Femur (tissue), 1 donor: ENCODE measurements at regions not wholly inside any gene's neighbourhood (a gene's known extent, or its start where the extent isn't known, plus 50 kb on each side); places are given as distances from the start of the nearest gene placed in this dataset.

ENCODE experiments used
- DNase-seq: peaks from one replicate; pipeline ENCODE4 v3.0.0-alpha.2; 2017

- DNase-seq: no peak
Measured at GRCh38 chr2:38170733-38171132, 94.8 kb upstream of the CYP1B1 start.

- DNase-seq: no peak
Measured at GRCh38 chr2:38170067-38170466, 94.1 kb upstream of the CYP1B1 start.

GRCh38 chr2:38168710-38169480 lies 92.9 kb upstream of the CYP1B1 start:
- DNase-seq: no peak

GRCh38 chr2:38167968-38168350 lies 92.0 kb upstream of the CYP1B1 start:
- DNase-seq: no peak

- DNase-seq: no peak
Measured at GRCh38 chr2:38165698-38166097, 89.7 kb upstream of the CYP1B1 start.

- no peak for DNase-seq
Measured at GRCh38 chr2:38164881-38165280, 88.9 kb upstream of the CYP1B1 start.

- DNase-seq: no peak
Measured at GRCh38 chr2:38163579-38163978, 87.6 kb upstream of the CYP1B1 start.

- DNase-seq: no peak
Measured at GRCh38 chr2:38163006-38163405, 87.1 kb upstream of the CYP1B1 start.

- no peak for DNase-seq
Measured at GRCh38 chr2:38160516-38160915, 84.6 kb upstream of the CYP1B1 start.

- peak; percentile 67 for DNase-seq
Measured at GRCh38 chr2:38159597-38159996, 83.6 kb upstream of the CYP1B1 start.

GRCh38 chr2:38159191-38159590 lies 83.2 kb upstream of the CYP1B1 start:
- DNase-seq: no peak

GRCh38 chr2:38158378-38159118 lies 82.6 kb upstream of the CYP1B1 start:
- no peak for DNase-seq

- DNase-seq: no peak
Measured at GRCh38 chr2:38156436-38156835, 80.5 kb upstream of the CYP1B1 start.

GRCh38 chr2:38155015-38155414 lies 79.1 kb upstream of the CYP1B1 start:
- no peak for DNase-seq

- no peak for DNase-seq
Measured at GRCh38 chr2:38154395-38154794, 78.4 kb upstream of the CYP1B1 start.

- DNase-seq: no peak
Measured at GRCh38 chr2:38153476-38154135, 77.7 kb upstream of the CYP1B1 start.

GRCh38 chr2:38152913-38153312 lies 77.0 kb upstream of the CYP1B1 start:
- no peak for DNase-seq

GRCh38 chr2:38152035-38152434 lies 76.1 kb upstream of the CYP1B1 start:
- no peak for DNase-seq

- no peak for DNase-seq
Measured at GRCh38 chr2:38149531-38149930, 73.6 kb upstream of the CYP1B1 start.

GRCh38 chr2:38148501-38148900 lies 72.5 kb upstream of the CYP1B1 start:
- peak; percentile 40 for DNase-seq

GRCh38 chr2:38147333-38148121 lies 71.6 kb upstream of the CYP1B1 start:
- DNase-seq: no peak

GRCh38 chr2:38146907-38147307 lies 71.0 kb upstream of the CYP1B1 start:
- DNase-seq: no peak

GRCh38 chr2:38146275-38146906 lies 70.4 kb upstream of the CYP1B1 start:
- DNase-seq: peak; percentile 53
